Skeletal muscle satellite cell (primary cell): ENCODE measurements at regions not wholly inside any gene's neighbourhood (a gene's known extent, or its start where the extent isn't known, plus 50 kb on each side); places are given as distances from the start of the nearest gene placed in this dataset.

Source experiments
- H3K27me3 ChIP-seq: 2 replicates; pipeline ENCODE4 v1.7.0; 2013; ENCODE audit warnings: low read length; ENCODE audit not compliant: control insufficient read depth, insufficient read depth
- H3K36me3 ChIP-seq: 2 replicates; pipeline ENCODE4 v1.7.0; 2013; ENCODE audit warnings: mild to moderate bottlenecking, control low read depth, low read length; ENCODE audit not compliant: insufficient read depth
- H3K4me1 ChIP-seq: 2 replicates; pipeline ENCODE4 v1.7.0; 2013; ENCODE audit warnings: low read length; ENCODE audit not compliant: control insufficient read depth, insufficient read depth
- H3K4me2 ChIP-seq: 2 replicates; pipeline ENCODE4 v1.7.0; 2013; ENCODE audit warnings: mild to moderate bottlenecking, low read length
- H3K4me3 ChIP-seq: 2 replicates; pipeline ENCODE4 v1.7.0; 2013; ENCODE audit warnings: low read length
- H3K9ac ChIP-seq: 2 replicates; pipeline ENCODE4 v1.7.0; 2013; ENCODE audit warnings: mild to moderate bottlenecking, low read depth, low read length, moderate library complexity
- H3K9me3 ChIP-seq: replicated peaks from 2 replicates; pipeline ENCODE4 v1.7.0; 2013; ENCODE audit warnings: mild to moderate bottlenecking, control low read depth, low read length

DNA sequence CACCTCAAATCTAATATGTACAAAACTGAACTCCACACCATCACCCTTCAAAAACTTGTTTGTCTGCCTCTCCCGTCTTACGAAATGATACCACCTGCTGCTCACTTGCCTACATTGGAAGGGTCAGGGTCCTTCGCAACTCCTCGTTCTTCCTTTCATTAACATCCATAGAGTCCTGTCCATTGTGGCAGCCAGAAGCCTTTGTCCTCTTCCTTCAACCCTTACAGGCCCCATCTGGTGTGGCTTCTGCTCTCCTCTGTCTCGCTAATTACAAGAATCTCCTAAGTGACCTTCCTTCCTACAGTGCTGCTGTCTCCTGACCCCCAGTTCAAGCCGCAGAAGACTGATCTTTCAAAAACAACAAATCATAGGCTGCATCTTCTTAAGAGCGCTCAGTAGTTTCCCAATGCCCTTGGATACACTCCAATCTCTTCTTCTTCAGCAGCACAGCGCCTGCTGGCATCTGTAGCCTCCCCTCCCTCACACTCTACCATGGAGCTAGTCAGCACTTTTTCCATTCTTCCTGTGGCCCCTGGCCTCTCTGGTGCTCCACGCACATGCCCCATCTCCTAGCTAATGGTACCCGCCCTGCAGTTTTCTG, 382.7 kb downstream of the LIG4 start:
- no peak overlapping the region for H3K9ac ChIP-seq

DNA sequence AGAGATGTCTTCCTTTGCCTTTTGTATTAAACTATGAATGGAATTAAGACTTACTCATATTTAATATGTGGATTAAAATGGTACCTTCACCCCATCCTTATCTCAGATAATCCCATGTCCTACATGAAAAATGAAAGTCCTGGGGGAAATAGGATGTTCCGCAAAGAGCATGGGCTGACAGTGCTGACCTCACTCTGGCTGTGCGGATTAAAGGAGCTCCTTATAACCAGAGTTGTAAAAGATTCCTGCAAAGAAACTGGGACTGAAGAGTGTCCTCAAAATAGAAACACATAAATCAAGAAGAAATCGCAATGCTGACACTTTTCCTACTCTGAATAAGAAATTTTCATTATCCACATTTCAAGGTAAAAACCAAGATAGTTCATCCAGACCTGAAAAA, 384.5 kb downstream of the LIG4 start:
- peaks cover 9% of the 10 kb centered on the region for H3K9me3 ChIP-seq
- H3K4me3 ChIP-seq, result no peak overlapping the region
- H3K27me3 ChIP-seq, result no peaks in the 10 kb centered on the region
- H3K4me1 ChIP-seq, result no peaks in the 10 kb centered on the region
- no peak overlapping the region for H3K9ac ChIP-seq
- H3K36me3 ChIP-seq, result no peaks in the 10 kb centered on the region
- no peak overlapping the region for H3K4me2 ChIP-seq

More for the DNA sequence above, 382.7 kb downstream of the LIG4 start:
- no peak overlapping the region for H3K4me3 ChIP-seq
- no peak overlapping the region for H3K4me2 ChIP-seq
- H3K9me3 ChIP-seq, result peaks cover 4% of the 10 kb centered on the region
- H3K27me3 ChIP-seq, result no peaks in the 10 kb centered on the region
- H3K36me3 ChIP-seq, result no peaks in the 10 kb centered on the region
- no peaks in the 10 kb centered on the region for H3K4me1 ChIP-seq

DNA sequence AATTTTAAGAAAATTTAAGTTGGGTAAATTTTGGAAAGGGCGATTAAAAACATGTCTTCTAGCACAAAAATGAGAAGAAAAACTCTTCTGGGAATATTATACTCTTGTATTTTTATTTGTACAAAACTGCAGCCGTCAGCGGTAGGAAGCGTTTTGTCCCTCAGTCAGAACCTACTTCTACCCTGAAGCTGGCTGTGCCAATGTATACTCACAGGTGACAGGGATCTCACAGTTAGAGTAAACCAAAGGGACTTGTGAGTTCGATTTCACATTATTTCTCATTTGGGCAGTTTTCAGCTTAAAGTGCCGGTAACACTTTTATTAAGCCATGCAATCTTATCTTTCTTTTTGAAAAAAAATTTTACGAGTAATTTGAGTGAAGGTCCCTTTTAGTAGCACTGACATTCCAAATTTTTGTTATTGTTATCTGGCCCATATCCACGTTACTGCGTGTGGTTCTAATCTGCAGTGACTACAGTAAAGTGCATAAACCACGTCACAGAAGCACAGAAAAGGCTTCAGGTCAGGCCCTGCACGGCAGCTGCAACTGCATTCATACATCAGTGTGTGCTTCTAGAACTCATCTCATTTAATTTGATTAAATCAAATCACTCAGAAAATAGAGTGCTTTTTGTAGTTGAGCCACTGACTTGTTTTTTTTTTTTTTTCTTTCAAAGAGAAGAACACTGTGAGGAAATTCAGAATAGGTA, 387.3 kb downstream of the LIG4 start:
- H3K9me3 ChIP-seq, result peaks cover 6% of the 10 kb centered on the region
- H3K9ac ChIP-seq, result no peak overlapping the region
- no peak overlapping the region for H3K4me3 ChIP-seq
- H3K27me3 ChIP-seq, result no peaks in the 10 kb centered on the region
- H3K4me2 ChIP-seq, result no peak overlapping the region
- no peaks in the 10 kb centered on the region for H3K36me3 ChIP-seq
- H3K4me1 ChIP-seq, result no peaks in the 10 kb centered on the region

DNA sequence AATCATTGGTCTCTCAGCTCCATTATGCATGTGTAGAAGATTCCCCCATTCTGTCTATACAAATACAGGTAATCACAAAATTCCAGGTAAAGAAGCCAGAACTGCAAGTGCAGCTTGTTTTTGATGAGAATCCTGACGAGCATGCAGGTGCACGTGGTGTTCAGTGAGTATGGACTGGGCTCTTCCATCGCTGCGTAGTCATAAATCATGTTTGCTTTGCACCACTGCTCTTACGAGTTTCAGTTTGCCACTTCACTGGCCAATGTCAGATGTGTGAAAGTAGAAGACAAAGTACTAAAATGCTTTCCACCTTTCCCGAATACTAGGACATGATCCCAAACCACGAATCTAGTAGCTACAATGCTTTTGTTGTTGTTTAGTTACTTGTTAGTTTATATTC, 390.7 kb downstream of the LIG4 start:
- Histone ChIP-seq H3K9me3 (peaks cover 5% of the 10 kb centered on the region), H3K36me3 (no peaks in the 10 kb centered on the region), H3K27me3 (no peaks in the 10 kb centered on the region), H3K4me2 (no peak overlapping the region), H3K4me1 (no peaks in the 10 kb centered on the region), H3K4me3 (no peak overlapping the region), H3K9ac (no peak overlapping the region)

DNA sequence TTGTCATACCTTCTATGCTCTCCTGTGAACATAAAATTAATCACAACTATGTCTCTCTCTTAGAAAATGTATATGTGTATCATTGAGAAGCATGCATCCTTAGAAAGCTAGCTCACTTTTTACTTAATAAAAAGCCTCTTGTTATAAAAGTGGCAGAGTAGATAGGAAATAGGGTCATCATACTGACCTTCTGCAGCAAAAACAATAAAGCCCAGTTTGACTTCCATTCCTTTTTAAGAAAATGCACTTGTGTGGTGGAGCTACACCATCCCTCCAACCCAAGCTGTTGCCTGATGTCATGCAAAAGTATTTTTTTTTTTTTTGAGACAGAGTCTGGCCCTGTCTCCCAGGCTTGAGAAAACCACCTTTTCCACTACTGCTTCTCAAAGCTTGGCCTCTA, 393.3 kb downstream of the LIG4 start:
- Histone ChIP-seq H3K36me3 (no peaks in the 10 kb centered on the region), H3K9ac (no peak overlapping the region), H3K9me3 (peaks cover 5% of the 10 kb centered on the region), H3K4me3 (no peak overlapping the region), H3K27me3 (no peaks in the 10 kb centered on the region), H3K4me2 (no peak overlapping the region), H3K4me1 (no peaks in the 10 kb centered on the region)

DNA sequence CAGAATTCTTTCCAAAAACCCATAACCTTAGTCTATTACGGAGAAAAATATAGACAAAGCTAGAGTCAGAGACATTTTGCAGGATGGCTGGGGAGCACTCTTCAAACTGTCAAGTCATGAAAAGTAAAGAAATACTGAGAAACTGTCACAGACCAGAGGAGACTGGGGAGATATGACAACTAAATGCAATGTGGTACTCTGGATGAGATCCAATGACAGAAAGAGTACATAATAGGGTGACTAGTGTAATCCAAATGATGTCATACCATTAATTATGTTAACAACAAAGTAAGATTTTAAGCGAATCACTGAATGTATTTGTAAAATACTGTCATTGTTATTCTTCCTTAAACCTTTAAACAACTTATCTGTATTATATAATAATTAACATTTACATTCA, 393.8 kb downstream of the LIG4 start:
- no peaks in the 10 kb centered on the region for H3K36me3 ChIP-seq
- H3K9me3 ChIP-seq, result peaks cover 5% of the 10 kb centered on the region
- H3K4me3 ChIP-seq, result no peak overlapping the region
- no peaks in the 10 kb centered on the region for H3K4me1 ChIP-seq
- no peak overlapping the region for H3K9ac ChIP-seq
- H3K4me2 ChIP-seq, result no peak overlapping the region
- H3K27me3 ChIP-seq, result no peaks in the 10 kb centered on the region

DNA sequence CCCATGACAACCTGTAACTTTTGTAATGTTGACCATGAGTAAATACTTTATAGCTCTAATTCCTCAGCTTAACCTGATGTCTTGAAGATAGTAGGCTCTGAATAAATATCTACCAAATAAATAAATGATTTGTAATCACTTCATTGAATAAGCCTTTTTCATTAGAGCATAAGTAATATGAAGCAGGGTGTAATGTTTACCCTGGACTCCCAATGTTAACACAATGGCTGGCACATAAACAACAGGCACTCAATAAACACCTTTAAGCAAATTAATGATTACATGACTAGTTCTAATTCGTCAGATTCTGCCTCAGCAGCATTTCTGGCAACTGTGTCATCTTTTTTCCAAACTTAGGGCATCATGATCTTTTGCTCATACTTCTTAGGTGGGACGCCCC, 396.3 kb downstream of the LIG4 start:
- Histone ChIP-seq H3K4me2 (no peak overlapping the region), H3K9ac (no peak overlapping the region), H3K9me3 (peaks cover 4% of the 10 kb centered on the region), H3K4me3 (no peak overlapping the region), H3K36me3 (no peaks in the 10 kb centered on the region), H3K4me1 (no peaks in the 10 kb centered on the region), H3K27me3 (no peaks in the 10 kb centered on the region)

DNA sequence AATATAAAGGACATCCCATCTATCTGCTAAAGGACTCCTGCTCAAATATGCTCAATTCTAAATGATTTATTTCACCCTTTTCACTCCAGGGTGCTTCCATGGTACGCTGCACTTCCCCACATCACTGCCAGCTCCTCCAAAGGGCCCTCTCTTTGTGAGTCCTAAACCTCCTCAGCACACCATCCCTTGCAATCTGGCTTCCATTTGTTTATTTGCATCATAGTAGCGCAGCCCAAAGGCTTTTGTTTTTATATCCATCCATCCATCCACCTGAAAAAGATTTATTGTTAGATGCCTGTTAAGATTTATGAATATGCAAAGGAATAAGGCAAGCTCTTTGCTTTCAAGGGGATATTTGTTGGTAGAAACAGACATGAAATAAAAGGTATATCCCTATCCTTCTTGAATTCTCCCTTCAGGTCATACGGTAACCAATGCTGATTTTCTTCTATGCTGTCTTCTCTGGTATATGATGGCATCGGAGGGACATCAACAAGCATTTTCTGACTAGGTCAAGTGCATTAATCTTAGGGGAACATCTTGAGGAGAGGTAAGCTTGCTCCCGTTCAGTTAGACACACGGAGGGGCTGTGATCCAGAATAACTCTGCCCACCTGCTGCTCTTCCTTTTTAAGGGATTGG, 397.6 kb downstream of the LIG4 start:
- Histone ChIP-seq H3K4me1 (no peaks in the 10 kb centered on the region), H3K9ac (no peak overlapping the region), H3K27me3 (no peaks in the 10 kb centered on the region), H3K36me3 (no peaks in the 10 kb centered on the region), H3K9me3 (peaks cover 5% of the 10 kb centered on the region), H3K4me3 (no peak overlapping the region), H3K4me2 (no peak overlapping the region)

DNA sequence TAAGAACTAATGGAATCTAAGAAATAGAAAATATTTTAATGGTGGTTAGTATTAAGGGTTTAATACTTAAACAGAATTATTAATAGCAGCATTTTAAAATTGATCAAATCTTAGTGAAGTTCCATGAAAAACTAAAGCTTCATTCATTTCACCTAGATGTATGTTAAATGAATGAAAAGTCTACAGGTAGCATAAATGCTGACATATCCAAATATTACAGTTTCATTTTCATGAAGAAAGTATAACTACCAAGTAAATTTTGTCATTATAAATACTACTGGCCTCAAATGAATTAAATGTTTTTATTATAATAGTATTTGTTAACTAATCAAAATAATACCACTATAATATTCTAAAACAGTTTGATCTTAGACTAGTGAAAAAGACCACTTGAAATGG, 403.3 kb downstream of the LIG4 start:
- Histone ChIP-seq H3K36me3 (no peaks in the 10 kb centered on the region), H3K9me3 (peaks cover 12% of the 10 kb centered on the region), H3K4me2 (no peak overlapping the region), H3K27me3 (no peaks in the 10 kb centered on the region), H3K9ac (no peak overlapping the region), H3K4me3 (no peak overlapping the region), H3K4me1 (no peaks in the 10 kb centered on the region)

DNA sequence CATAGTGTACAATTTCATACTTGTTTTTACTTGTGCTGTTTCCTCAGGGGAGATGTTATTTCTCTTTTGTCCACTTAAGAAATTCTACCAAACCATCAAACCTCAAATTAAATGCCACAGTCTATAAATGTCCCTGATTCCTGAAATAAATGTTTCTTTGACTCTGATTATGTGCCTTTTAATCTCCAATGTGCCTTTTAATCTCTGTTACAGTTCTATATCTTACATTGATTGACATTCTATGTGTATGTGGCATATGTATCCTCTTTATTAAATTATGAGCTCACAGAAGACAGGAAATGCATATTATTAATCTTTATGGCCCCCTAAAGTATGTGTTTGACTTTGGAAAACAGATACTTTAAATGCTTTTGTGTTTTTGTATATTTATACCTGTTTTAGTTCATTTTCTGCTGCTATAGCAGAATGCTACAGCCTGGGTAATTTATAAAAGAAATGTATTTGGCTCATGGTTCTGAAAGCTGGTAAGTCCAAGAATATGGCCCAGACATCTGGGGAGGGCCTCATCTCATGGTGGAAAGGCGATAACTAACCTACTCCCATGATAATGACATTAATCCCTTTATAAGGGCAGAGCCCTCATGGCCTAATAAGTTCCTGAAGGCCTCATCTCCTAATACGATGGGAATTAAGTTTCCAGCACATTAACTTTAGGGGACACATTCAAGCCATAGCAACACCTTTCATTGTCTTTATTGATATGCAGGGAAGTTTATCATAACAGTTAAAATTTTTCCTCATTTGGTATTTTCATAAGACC, 403.9 kb downstream of the LIG4 start:
- no peaks in the 10 kb centered on the region for H3K36me3 ChIP-seq
- H3K4me1 ChIP-seq, result no peaks in the 10 kb centered on the region
- no peak overlapping the region for H3K9ac ChIP-seq
- peaks cover 12% of the 10 kb centered on the region for H3K9me3 ChIP-seq
- no peak overlapping the region for H3K4me2 ChIP-seq
- H3K27me3 ChIP-seq, result no peaks in the 10 kb centered on the region
- H3K4me3 ChIP-seq, result no peak overlapping the region

DNA sequence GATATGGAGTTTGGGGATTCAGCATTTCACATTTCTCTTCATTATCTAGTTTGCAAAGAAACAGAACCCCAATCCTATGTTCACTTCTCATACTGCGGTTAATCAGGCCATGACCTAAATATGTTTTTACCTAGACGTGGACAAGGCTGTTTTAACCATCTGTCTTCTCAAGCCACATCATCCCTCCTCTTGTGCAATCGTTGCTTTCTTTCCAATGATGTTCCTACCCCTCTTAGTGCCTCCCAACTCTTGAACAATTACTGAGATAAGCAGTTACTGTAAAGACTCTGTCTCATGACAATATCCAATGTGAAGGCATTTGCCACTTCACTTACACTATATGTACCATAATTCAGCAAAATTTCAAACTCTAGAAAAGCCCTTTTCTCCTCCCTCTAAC, 406.2 kb downstream of the LIG4 start:
- Histone ChIP-seq H3K9me3 (peaks cover 9% of the 10 kb centered on the region), H3K4me3 (no peak overlapping the region), H3K4me1 (no peaks in the 10 kb centered on the region), H3K4me2 (no peak overlapping the region), H3K9ac (no peak overlapping the region), H3K36me3 (no peaks in the 10 kb centered on the region), H3K27me3 (no peaks in the 10 kb centered on the region)
